ENCODE measurements at regions not wholly inside any gene's neighbourhood (a gene's known extent, or its start where the extent isn't known, plus 50 kb on each side); places are given as distances from the start of the nearest gene placed in this dataset.

DNA sequence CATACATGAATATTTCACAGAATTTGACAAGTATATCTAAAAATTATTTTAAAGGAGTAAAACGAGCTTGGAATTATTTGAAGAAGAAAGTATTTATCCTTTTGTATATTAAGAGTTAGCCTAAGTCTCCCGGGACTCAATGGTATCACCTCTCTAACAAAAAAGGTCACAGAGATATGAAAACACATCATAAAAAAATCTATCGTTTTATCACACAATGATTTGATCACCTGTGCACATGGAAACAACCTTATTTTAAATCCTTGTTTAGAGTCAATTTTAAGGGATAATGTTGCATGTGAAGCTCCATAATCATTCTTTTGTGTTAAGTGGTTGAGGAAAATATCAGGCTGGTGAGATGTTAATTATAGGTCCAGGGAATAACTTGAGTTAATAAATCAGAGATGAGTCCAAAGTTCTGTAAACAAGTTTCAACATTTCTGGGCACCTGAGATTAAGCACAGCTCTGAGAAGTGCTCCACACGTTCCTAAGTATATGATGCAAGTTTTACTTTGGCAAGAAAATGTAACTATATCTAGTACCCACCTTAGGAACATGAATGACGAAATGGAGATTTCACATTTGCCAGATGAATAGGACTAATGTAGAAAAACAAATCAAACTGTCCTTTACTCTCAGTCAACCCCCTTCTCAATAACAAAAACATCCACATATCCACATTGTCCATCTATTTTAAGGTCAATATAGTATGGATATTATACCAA is 148.5 kb upstream of the AKR1E2 start:
- Mint-ChIP-seq H3K27me3 (peaks cover 21 to 34% of the 10 kb centered on the region in 2 donors), H3K4me1 (no peaks in the 10 kb centered on the region), H3K27ac (no peak overlapping the region), H3K9me3 (no peaks in the 10 kb centered on the region), H3K36me3 (no peaks in the 10 kb centered on the region), H3K4me3 (no peak overlapping the region)
- H3K36me3 ChIP-seq (ENCODE audit: control insufficient read depth in 2 of 2, extremely low read depth in 1 of 2, insufficient read depth in 1 of 2, low read length in 1 of 2), result no peaks in the 10 kb centered on the region
- ChIA-PET CTCF (interaction anchor here in 1 of 2 donors (0.6 kb wide), 1 partner anchor 24 kb away, joined by 4 read pairs; no protein-coding TSS in a partner anchor), POLR2A (no interaction called here)
- no peaks in the 10 kb centered on the region for H3K9me3 ChIP-seq
- no peak for ATAC-seq (replicated peaks in 1 of 4)
- no peak for DNase-seq
- no peak overlapping the region for H3K4me3 ChIP-seq (ENCODE audit: control insufficient read depth in 1 of 2, extremely low read depth in 1 of 2, low read length in 1 of 2)
- H3K27ac ChIP-seq (ENCODE audit: low read length), result no peak overlapping the region
- H3K27me3 ChIP-seq (replicated peaks in 1 of 2; ENCODE audit: control insufficient read depth in 2 of 2, extremely low read depth in 1 of 2, insufficient read depth in 2 of 2, low read length in 1 of 2), result peaks cover 0 to 6% of the 10 kb centered on the region in 2 experiments
- no peaks in the 10 kb centered on the region for H3K4me1 ChIP-seq (ENCODE audit: control insufficient read depth in 1 of 2, extremely low read depth in 1 of 2, insufficient read depth in 2 of 2, low read length in 2 of 2)
- WGBS (ENCODE audit: insufficient coverage), result no CpG with 5 or more reads among the region's 5 CpGs

DNA sequence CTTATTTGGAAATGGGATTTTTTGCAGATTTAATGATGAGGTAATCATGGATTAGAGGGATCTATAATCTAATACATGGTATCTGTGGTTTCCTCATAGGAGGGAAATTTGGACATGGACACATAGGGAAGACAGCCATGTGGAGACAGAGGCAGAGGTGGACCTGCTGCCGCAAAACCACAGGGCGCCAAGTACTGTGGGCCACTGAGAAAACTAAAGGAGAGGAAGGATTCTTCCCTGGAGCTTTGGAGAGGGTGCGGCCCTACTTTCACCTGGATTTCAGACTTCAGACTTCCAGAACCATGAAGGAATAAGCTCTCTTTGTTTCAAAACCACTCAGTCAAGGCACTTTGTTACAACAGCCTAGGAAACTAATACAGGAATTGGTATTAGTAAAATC is 149.4 kb upstream of the AKR1E2 start:
- H3K4me1 Mint-ChIP-seq, result no peaks in the 10 kb centered on the region
- no CpG with 5 or more reads among the region's 3 CpGs for WGBS (ENCODE audit: insufficient coverage)
- H3K27me3 Mint-ChIP-seq, result peaks cover 24 to 37% of the 10 kb centered on the region in 2 donors
- Histone ChIP-seq H3K27me3 (replicated peaks in 1 of 2; ENCODE audit: control insufficient read depth in 2 of 2, extremely low read depth in 1 of 2, insufficient read depth in 2 of 2, low read length in 1 of 2) (peaks cover 0 to 8% of the 10 kb centered on the region in 2 experiments), H3K9me3 (no peaks in the 10 kb centered on the region), H3K27ac (ENCODE audit: low read length) (no peak overlapping the region), H3K36me3 (ENCODE audit: control insufficient read depth in 2 of 2, extremely low read depth in 1 of 2, insufficient read depth in 1 of 2, low read length in 1 of 2) (no peaks in the 10 kb centered on the region), H3K4me3 (ENCODE audit: control insufficient read depth in 1 of 2, extremely low read depth in 1 of 2, low read length in 1 of 2) (no peak overlapping the region), H3K4me1 (ENCODE audit: control insufficient read depth in 1 of 2, extremely low read depth in 1 of 2, insufficient read depth in 2 of 2, low read length in 2 of 2) (no peaks in the 10 kb centered on the region)
- H3K27ac Mint-ChIP-seq, result no peak overlapping the region
- H3K36me3 Mint-ChIP-seq, result no peaks in the 10 kb centered on the region
- ChIA-PET POLR2A (no interaction called here), CTCF (no interaction called here)
- ATAC-seq (replicated peaks in 1 of 4) (no peak), DNase-seq (no peak)
- H3K9me3 Mint-ChIP-seq, result no peaks in the 10 kb centered on the region
- no peak overlapping the region for H3K4me3 Mint-ChIP-seq

DNA sequence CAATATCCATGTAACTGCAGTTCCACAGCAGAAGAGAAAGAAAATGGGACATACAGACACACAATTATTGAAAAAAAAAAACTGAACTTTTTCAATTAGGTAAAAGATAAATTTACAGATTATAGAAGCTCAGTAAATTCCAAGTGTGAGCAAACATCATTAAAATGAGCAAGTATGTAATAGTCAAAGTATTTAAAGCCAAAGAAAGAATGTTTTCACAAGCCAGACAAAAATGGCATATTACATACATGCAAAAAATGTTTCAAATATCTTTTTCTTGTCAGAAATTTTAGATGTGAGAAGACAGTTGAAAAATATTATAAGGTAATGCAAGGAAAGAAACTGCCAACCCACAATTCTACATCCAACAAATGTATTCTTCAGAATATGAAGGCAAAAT is 150.2 kb upstream of the AKR1E2 start:
- Histone ChIP-seq H3K4me1 (ENCODE audit: control insufficient read depth in 1 of 2, extremely low read depth in 1 of 2, insufficient read depth in 2 of 2, low read length in 2 of 2) (no peaks in the 10 kb centered on the region), H3K9me3 (no peaks in the 10 kb centered on the region), H3K36me3 (ENCODE audit: control insufficient read depth in 2 of 2, extremely low read depth in 1 of 2, insufficient read depth in 1 of 2, low read length in 1 of 2) (no peaks in the 10 kb centered on the region), H3K27me3 (replicated peaks in 1 of 2; ENCODE audit: control insufficient read depth in 2 of 2, extremely low read depth in 1 of 2, insufficient read depth in 2 of 2, low read length in 1 of 2) (peaks cover 0 to 8% of the 10 kb centered on the region in 2 experiments), H3K4me3 (ENCODE audit: control insufficient read depth in 1 of 2, extremely low read depth in 1 of 2, low read length in 1 of 2) (no peak overlapping the region), H3K27ac (ENCODE audit: low read length) (no peak overlapping the region)
- H3K9me3 Mint-ChIP-seq, result no peaks in the 10 kb centered on the region
- H3K27me3 Mint-ChIP-seq, result peaks cover 28 to 39% of the 10 kb centered on the region in 2 donors
- ChIA-PET POLR2A (no interaction called here), CTCF (no interaction called here)
- no peak for DNase-seq
- no peak for ATAC-seq (replicated peaks in 1 of 4)
- no peaks in the 10 kb centered on the region for H3K36me3 Mint-ChIP-seq
- H3K4me3 Mint-ChIP-seq, result no peak overlapping the region
- H3K4me1 Mint-ChIP-seq, result no peaks in the 10 kb centered on the region
- no peak overlapping the region for H3K27ac Mint-ChIP-seq

DNA sequence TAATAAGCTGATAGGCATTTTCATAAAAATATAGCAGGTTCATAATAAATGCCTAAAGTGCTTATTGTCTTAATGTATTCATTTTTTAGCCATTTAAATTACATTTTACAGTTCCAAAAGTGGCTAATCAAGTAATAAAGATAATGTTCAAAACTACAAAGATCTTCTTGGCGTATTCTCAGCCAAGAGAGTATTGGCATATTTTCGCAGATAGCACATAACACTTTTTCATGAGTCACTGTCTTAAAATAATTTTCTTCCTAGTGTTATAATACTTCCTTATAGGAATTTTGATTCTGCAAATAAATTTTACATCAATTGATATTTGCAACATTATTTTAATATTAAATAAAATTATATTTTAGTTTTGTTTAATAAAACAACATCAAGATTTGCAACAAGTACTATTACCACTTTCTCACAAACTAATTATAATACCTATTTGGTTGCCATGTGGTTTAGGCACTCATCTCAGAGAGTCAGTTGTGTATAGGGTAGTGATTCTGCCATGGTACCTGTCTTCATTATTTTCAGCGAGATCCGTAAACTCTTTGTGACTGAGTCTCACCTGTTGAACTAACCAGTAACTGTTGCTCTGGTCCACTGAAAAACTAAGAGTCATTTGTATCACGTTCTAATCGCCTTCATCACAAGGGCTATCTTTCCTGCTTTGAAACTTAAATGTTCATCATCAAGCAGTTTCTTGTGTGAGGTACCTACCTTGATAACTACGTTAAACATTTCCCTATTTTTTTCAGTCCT is 152.5 kb upstream of the AKR1E2 start:
- DNase-seq, result no peak
- Mint-ChIP-seq H3K27ac (no peak overlapping the region), H3K4me1 (no peaks in the 10 kb centered on the region), H3K9me3 (peaks cover 2 to 13% (median 3%) of the 10 kb centered on the region in 3 donors), H3K36me3 (no peaks in the 10 kb centered on the region), H3K27me3 (peaks cover 27 to 41% of the 10 kb centered on the region in 2 donors), H3K4me3 (no peak overlapping the region)
- ATAC-seq (replicated peaks in 1 of 4), result no peak
- peaks cover 0 to 10% of the 10 kb centered on the region in 2 experiments for H3K27me3 ChIP-seq (replicated peaks in 1 of 2; ENCODE audit: control insufficient read depth in 2 of 2, extremely low read depth in 1 of 2, insufficient read depth in 2 of 2, low read length in 1 of 2)
- ChIA-PET POLR2A (no interaction called here), CTCF (no interaction called here)
- no peak overlapping the region for H3K4me3 ChIP-seq (ENCODE audit: control insufficient read depth in 1 of 2, extremely low read depth in 1 of 2, low read length in 1 of 2)
- H3K4me1 ChIP-seq (ENCODE audit: control insufficient read depth in 1 of 2, extremely low read depth in 1 of 2, insufficient read depth in 2 of 2, low read length in 2 of 2), result no peaks in the 10 kb centered on the region
- H3K9me3 ChIP-seq, result no peaks in the 10 kb centered on the region
- H3K27ac ChIP-seq (ENCODE audit: low read length), result no peak overlapping the region
- H3K36me3 ChIP-seq (ENCODE audit: control insufficient read depth in 2 of 2, extremely low read depth in 1 of 2, insufficient read depth in 1 of 2, low read length in 1 of 2), result no peaks in the 10 kb centered on the region
- 88% methylated on average over 3 of the region's 7 CpGs for WGBS (ENCODE audit: insufficient coverage)

DNA sequence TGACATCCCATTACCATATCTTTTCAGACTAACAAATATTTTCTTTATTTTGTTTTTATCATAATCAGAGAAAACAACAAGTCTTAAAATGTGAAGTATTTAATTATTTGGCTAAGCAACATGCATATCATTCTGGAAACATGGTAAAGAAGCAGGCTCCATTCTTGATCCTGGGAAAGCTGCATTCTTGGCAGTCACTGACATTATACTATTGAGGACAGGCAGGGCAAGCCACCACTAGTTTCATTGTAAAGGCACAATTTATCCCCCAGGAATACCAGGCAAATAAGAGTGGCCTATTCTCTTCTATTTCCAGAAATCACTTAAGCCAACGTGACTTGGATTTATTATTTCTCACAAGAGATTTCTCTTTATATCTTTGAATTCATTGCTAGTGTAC is 153.8 kb upstream of the AKR1E2 start:
- no peaks in the 10 kb centered on the region for H3K36me3 Mint-ChIP-seq
- peaks cover 2 to 13% (median 3%) of the 10 kb centered on the region in 3 donors for H3K9me3 Mint-ChIP-seq
- no peaks in the 10 kb centered on the region for H3K36me3 ChIP-seq (ENCODE audit: control insufficient read depth in 2 of 2, extremely low read depth in 1 of 2, insufficient read depth in 1 of 2, low read length in 1 of 2)
- ChIA-PET POLR2A (no interaction called here), CTCF (no interaction called here)
- no peak overlapping the region for H3K4me3 Mint-ChIP-seq
- no peaks in the 10 kb centered on the region for H3K9me3 ChIP-seq
- WGBS (ENCODE audit: insufficient coverage), result no CpG with 5 or more reads among the region's 1 CpG
- DNase-seq (no peak), ATAC-seq (replicated peaks in 1 of 4) (no peak)
- H3K4me1 ChIP-seq (ENCODE audit: control insufficient read depth in 1 of 2, extremely low read depth in 1 of 2, insufficient read depth in 2 of 2, low read length in 2 of 2), result no peaks in the 10 kb centered on the region
- no peaks in the 10 kb centered on the region for H3K4me1 Mint-ChIP-seq
- H3K27ac Mint-ChIP-seq, result no peak overlapping the region
- peaks cover 0 to 10% of the 10 kb centered on the region in 2 experiments for H3K27me3 ChIP-seq (replicated peaks in 1 of 2; ENCODE audit: control insufficient read depth in 2 of 2, extremely low read depth in 1 of 2, insufficient read depth in 2 of 2, low read length in 1 of 2)
- H3K27me3 Mint-ChIP-seq, result peaks cover 20 to 34% of the 10 kb centered on the region in 2 donors
- no peak overlapping the region for H3K4me3 ChIP-seq (ENCODE audit: control insufficient read depth in 1 of 2, extremely low read depth in 1 of 2, low read length in 1 of 2)
- H3K27ac ChIP-seq (ENCODE audit: low read length), result no peak overlapping the region

DNA sequence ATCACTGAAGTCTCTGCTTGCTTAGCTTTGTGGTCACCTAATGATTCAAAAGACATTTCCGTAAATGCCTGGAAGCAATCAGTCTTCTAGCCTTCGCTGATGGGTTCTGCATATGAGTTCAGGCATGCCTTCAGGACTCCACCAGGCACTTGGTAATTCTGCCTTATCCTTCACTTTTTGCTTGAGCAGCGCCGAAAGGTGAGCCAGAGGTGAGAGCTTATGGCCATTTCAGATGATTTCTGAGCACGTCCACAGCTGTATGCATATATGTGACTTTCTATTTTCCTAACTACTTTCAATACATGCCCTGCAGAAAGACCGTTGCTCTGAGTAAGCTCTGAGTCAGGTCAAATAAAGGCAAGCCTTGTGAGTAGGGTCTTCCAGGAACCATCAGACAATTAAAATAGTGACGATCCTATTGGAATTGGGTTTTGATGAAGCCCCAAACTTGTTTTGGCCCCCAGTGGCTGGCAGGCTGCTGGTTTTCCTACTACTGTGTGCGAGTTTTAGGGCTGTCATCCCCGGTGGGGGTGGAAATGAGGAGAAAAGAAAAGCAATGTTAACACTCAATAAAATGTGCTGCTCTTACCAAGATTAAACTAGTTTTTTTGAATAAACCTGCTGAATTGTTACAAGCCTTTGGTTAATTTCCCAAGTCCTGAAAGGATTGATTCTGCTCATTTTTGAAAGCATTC is 154.4 kb upstream of the AKR1E2 start:
- no peak overlapping the region for H3K4me3 Mint-ChIP-seq
- no peaks in the 10 kb centered on the region for H3K4me1 Mint-ChIP-seq
- no peaks in the 10 kb centered on the region for H3K4me1 ChIP-seq (ENCODE audit: control insufficient read depth in 1 of 2, extremely low read depth in 1 of 2, insufficient read depth in 2 of 2, low read length in 2 of 2)
- H3K36me3 Mint-ChIP-seq, result no peaks in the 10 kb centered on the region
- DNase-seq, result no peak
- H3K27ac Mint-ChIP-seq, result no peak overlapping the region
- ChIA-PET POLR2A (no interaction called here), CTCF (interaction anchor here in 1 of 2 donors (0.9 kb wide), 1 partner anchor 15 kb away, joined by 3 read pairs; no protein-coding TSS in a partner anchor)
- no peaks in the 10 kb centered on the region for H3K36me3 ChIP-seq (ENCODE audit: control insufficient read depth in 2 of 2, extremely low read depth in 1 of 2, insufficient read depth in 1 of 2, low read length in 1 of 2)
- no peak for ATAC-seq (replicated peaks in 1 of 4)
- peaks cover 2 to 13% (median 3%) of the 10 kb centered on the region in 3 donors for H3K9me3 Mint-ChIP-seq
- H3K27ac ChIP-seq (ENCODE audit: low read length), result no peak overlapping the region
- H3K9me3 ChIP-seq, result no peaks in the 10 kb centered on the region
- H3K4me3 ChIP-seq (ENCODE audit: control insufficient read depth in 1 of 2, extremely low read depth in 1 of 2, low read length in 1 of 2), result no peak overlapping the region
- peaks cover 20 to 31% of the 10 kb centered on the region in 2 donors for H3K27me3 Mint-ChIP-seq
- 96% methylated on average over 3 of the region's 9 CpGs for WGBS (ENCODE audit: insufficient coverage)
- peaks cover 0 to 9% of the 10 kb centered on the region in 2 experiments for H3K27me3 ChIP-seq (replicated peaks in 1 of 2; ENCODE audit: control insufficient read depth in 2 of 2, extremely low read depth in 1 of 2, insufficient read depth in 2 of 2, low read length in 1 of 2)
